ENCODE measurements at regions not wholly inside any gene's neighbourhood (a gene's known extent, or its start where the extent isn't known, plus 50 kb on each side); places are given as distances from the start of the nearest gene placed in this dataset.
A peak's percentile ranks its signal among the peaks of the same experiment; 100 is the strongest.
"Not testable (repeated sequence)": the region's sequence is repeated elsewhere in the genome, so short reads cannot be mapped to it uniquely, and the experiment has no call there.

DNA sequence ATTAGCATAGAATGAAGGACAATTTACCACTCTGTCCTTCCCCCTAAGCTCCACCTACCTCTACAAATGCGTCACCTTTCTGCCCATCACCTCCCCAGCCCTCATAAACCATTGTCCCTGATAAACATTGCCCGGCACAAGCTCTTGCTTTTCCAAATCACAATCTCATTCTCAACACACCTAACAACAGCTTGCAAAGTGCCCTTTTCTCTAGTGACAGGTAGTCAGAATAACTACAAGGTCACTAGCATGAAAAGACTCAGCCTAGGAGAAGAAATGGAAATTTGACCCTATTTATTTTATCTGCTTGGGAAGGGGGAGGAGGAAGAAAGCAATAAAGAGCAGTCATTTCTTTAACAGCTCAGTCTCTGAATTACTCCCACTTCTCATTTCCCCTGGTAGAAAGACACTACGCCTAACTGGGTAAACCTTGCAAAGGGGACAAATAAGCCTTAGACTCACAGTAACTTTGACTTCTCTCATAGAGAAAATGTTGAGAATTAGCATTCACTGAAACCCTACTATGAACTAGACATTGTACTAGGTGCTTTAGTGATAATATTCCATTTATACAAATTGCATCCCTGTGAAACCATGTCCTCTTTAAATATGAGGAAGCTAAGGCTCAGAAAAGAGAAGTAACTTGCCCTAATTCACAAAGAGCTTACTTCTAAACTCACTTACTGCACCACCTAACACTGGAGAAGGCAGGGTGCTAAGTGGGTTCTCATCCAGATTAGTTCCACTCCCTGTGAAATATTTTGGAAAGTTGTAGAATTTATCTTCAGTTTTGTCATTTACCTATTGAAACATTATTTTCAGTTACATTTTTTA is 116.2 kb upstream of the FNDC3A start:
- CTCF ChIA-PET, result no interaction called here
- Mint-ChIP-seq H3K4me1 (peaks cover 14% of the 10 kb centered on the region), H3K4me3 (no peak overlapping the region), H3K27ac (no peak overlapping the region), H3K9me3 (ENCODE audit: low read depth) (peaks cover 2% of the 10 kb centered on the region), H3K27me3 (no peaks in the 10 kb centered on the region), H3K36me3 (peaks cover 4% of the 10 kb centered on the region)
- no peak for ATAC-seq
- DNase-seq, result no peak

DNA sequence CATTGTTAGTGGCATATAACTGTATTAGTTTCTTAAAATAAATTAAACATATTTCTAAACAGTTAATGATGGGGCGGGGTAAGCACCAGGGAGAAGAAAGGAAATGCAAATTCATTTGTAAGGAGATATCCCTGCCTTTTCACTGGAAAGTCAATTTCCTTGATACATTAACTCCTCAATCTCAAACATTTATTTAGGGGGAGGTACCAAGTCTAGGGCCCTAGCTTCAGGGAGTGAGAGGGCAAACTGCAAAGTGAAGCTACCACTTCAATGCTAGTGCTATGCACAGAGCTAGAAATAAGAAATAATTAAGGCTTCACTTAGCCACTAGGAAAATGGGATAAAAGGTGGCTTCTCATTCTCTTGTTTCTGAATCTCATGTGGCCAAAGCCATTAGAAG is 115.3 kb upstream of the FNDC3A start:
- no peak overlapping the region for H3K27ac Mint-ChIP-seq
- peaks cover 14% of the 10 kb centered on the region for H3K4me1 Mint-ChIP-seq
- no peak overlapping the region for H3K4me3 Mint-ChIP-seq
- H3K9me3 Mint-ChIP-seq (ENCODE audit: low read depth), result peaks cover 2% of the 10 kb centered on the region
- DNase-seq (no peak), ATAC-seq (no peak)
- CTCF ChIA-PET, result no interaction called here
- H3K27me3 Mint-ChIP-seq, result no peaks in the 10 kb centered on the region
- peaks cover 4% of the 10 kb centered on the region for H3K36me3 Mint-ChIP-seq

DNA sequence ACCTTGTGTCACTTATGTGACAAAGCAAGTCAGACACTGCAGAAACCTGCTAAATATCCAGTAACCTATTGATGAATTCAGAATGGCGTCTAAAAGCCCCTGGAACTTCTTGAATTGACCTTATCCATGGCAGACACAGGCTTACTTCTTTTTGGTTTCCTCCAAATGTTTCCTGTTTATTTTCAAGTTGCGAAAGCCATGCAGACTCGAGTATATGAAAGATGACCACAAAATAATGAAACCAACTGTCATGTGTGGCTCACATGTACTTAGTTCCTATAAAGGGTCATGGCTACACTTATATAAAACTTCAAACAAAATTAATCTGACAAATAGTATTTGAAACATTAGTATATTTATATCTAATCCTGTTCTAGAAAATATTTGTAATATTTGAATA is 113.1 kb upstream of the FNDC3A start:
- CTCF ChIA-PET, result no interaction called here
- Mint-ChIP-seq H3K27ac (no peak overlapping the region), H3K4me1 (peaks cover 14% of the 10 kb centered on the region)

DNA sequence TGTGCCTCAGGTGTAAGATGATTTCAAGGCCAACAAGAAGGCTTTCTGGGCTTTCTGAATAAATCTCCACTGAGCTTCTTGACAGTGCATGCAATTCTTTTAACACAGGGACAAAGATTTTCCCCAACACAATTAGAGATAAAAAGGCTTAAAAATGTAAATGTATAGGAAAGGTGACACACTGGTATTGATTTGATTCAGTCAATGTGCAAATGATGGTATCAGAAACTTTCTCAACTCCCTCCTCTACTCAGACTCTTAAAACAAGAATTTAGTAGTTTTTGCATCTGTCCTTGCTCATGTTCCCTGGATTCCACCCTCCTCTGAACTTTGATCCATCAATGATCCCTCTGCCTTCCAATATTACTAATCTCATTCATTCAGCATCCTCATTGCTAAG is 111.6 kb upstream of the FNDC3A start:
- Mint-ChIP-seq H3K9me3 (ENCODE audit: low read depth) (no peaks in the 10 kb centered on the region), H3K27me3 (no peaks in the 10 kb centered on the region), H3K27ac (no peak overlapping the region), H3K36me3 (peaks cover 4% of the 10 kb centered on the region), H3K4me3 (no peak overlapping the region), H3K4me1 (peaks cover 4% of the 10 kb centered on the region)
- CTCF ChIA-PET, result no interaction called here
- ATAC-seq (no peak), DNase-seq (no peak)

More for the DNA sequence above, 113.1 kb upstream of the FNDC3A start:
- H3K36me3 Mint-ChIP-seq, result peaks cover 4% of the 10 kb centered on the region
- H3K4me3 Mint-ChIP-seq, result no peak overlapping the region
- H3K9me3 Mint-ChIP-seq (ENCODE audit: low read depth), result no peaks in the 10 kb centered on the region
- no peak for DNase-seq
- ATAC-seq, result no peak
- H3K27me3 Mint-ChIP-seq, result no peaks in the 10 kb centered on the region

DNA sequence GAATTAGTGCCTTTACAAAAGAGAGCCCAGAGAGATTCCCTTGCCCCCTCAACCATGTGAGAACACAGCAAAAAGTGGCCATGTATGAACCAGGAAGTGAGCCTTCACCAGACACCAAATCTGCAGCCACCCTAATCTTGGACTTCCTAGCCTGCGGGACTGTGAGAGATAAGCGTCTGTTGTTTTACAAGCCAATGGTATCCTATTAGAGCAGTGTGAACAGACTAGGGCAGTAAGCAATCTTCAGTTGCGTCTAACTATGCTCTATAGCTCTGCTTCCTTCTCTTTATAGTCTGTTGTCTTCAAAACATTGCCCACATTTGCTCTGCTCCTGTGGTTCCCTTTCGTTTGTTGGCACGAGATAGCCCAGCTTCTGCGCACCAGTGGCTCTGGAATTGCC is 109.5 kb upstream of the FNDC3A start:
- ATAC-seq (no peak), DNase-seq (no peak)
- Mint-ChIP-seq H3K27ac (no peak overlapping the region), H3K9me3 (ENCODE audit: low read depth) (no peaks in the 10 kb centered on the region), H3K4me3 (no peak overlapping the region), H3K4me1 (no peaks in the 10 kb centered on the region), H3K27me3 (no peaks in the 10 kb centered on the region), H3K36me3 (peaks cover 3% of the 10 kb centered on the region)
- CTCF ChIA-PET, result no interaction called here

DNA sequence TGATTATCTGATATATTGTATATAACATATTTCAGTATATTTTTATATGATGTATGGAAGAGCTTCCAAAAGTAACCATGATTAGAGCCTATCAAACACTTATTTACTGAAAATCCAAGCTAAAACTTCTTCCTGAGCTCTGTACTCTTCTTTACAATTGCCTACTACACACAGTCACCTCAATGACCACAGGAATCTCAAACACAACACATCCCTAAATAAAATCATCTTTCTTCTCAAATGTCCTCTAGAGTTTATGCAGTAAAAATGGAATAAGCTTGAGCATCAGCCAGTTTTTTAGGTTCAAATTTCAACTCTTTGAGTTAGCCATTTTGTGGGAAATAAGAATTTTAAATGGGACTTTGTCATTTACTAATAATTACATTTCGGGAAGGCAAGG is 102.6 kb upstream of the FNDC3A start:
- Mint-ChIP-seq H3K27me3 (peaks cover 11% of the 10 kb centered on the region), H3K4me1 (no peaks in the 10 kb centered on the region), H3K36me3 (no peaks in the 10 kb centered on the region), H3K27ac (no peak overlapping the region), H3K4me3 (no peak overlapping the region), H3K9me3 (ENCODE audit: low read depth) (no peaks in the 10 kb centered on the region)
- CTCF ChIA-PET, result interaction anchor here (1.0 to 1.3 kb wide), 2 partner anchors 10 to 19 kb away, joined by 3 read pairs; no protein-coding TSS in a partner anchor
- ATAC-seq, result no peak
- DNase-seq, result no peak

DNA sequence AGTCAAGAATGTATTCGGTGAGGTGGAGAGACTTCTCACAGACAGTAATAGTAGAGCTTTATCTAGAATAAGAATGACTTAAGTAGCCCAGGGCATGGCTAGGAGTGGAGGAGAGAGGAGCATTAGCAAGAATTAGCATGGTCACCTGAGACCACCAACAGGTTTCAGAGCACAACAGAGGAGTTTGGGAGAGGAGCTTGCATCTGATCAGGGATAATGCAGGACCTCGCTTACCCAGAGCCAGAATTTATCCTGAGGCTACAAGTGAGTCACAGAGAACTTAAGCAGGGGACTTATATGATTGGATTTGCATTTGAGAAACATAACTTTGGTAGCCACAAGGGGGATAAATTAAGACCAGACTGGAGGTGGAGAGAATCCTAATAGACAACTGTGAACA is 102.1 kb upstream of the FNDC3A start:
- no peak overlapping the region for H3K27ac Mint-ChIP-seq

DNA sequence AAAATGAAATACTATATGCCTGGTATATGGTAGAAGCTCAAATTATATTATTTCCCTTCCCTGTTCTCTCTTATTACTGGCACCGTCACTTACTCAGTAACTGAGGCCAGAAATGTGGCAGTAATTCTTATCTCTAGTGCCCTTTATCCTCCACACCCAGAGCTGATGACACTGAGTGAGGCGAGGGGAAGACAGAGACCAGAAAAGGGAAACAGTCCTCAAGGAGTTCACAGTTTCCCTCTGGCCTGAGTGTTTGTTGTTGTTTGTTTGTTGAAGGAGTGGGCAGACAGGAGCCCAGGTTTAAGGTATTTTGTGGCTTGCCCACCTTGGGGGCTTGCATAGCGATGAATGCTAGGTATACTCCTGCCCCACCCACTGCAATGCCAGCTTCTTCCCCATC is 101.5 kb upstream of the FNDC3A start:
- DNase-seq (no peak), ATAC-seq (no peak)
- peaks cover 3% of the 10 kb centered on the region for H3K4me1 Mint-ChIP-seq
- peaks cover 11% of the 10 kb centered on the region for H3K27me3 Mint-ChIP-seq
- no peak overlapping the region for H3K4me3 Mint-ChIP-seq
- CTCF ChIA-PET, result interaction anchor here (0.9 to 1.0 kb wide), 2 partner anchors 8 to 13 kb away, joined by 3 to 4 read pairs; no protein-coding TSS in a partner anchor
- H3K9me3 Mint-ChIP-seq (ENCODE audit: low read depth), result no peaks in the 10 kb centered on the region
- no peaks in the 10 kb centered on the region for H3K36me3 Mint-ChIP-seq
- H3K27ac Mint-ChIP-seq, result no peak overlapping the region

More for the DNA sequence above, 102.1 kb upstream of the FNDC3A start:
- H3K36me3 Mint-ChIP-seq, result no peaks in the 10 kb centered on the region
- no peak for ATAC-seq
- CTCF ChIA-PET, result interaction anchor here (0.9 to 1.3 kb wide), 3 partner anchors 9 to 20 kb away, joined by 3 to 4 read pairs (median 3); no protein-coding TSS in a partner anchor
- H3K4me1 Mint-ChIP-seq, result no peaks in the 10 kb centered on the region
- no peaks in the 10 kb centered on the region for H3K9me3 Mint-ChIP-seq (ENCODE audit: low read depth)
- H3K4me3 Mint-ChIP-seq, result no peak overlapping the region
- H3K27me3 Mint-ChIP-seq, result peaks cover 11% of the 10 kb centered on the region
- DNase-seq, result no peak

DNA sequence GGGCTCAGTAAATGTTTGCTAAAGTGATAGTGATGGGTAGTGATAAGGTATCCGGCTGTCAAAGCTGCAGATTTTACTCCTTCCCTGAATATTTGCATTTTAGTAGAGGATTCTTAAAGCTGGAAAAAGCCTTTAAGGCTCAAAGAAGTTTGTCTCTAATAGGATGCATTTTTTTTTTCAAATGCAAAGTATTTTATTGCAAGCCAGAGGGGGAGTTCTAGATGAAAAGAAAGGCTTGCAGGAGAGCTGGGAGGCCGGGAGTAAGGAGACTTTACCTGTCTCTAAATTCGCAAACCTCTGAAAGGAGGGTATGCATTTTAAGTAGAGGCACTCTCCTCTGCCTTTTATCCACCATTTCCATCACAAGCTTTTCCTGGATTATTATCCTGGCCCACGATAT is 100.7 kb upstream of the FNDC3A start:
- ATAC-seq, result no peak
- no peak overlapping the region for H3K4me3 Mint-ChIP-seq
- DNase-seq, result no peak
- CTCF ChIA-PET, result no interaction called here
- H3K27ac Mint-ChIP-seq, result no peak overlapping the region
- no peaks in the 10 kb centered on the region for H3K9me3 Mint-ChIP-seq (ENCODE audit: low read depth)
- no peaks in the 10 kb centered on the region for H3K36me3 Mint-ChIP-seq
- peaks cover 12% of the 10 kb centered on the region for H3K4me1 Mint-ChIP-seq
- peaks cover 11% of the 10 kb centered on the region for H3K27me3 Mint-ChIP-seq

DNA sequence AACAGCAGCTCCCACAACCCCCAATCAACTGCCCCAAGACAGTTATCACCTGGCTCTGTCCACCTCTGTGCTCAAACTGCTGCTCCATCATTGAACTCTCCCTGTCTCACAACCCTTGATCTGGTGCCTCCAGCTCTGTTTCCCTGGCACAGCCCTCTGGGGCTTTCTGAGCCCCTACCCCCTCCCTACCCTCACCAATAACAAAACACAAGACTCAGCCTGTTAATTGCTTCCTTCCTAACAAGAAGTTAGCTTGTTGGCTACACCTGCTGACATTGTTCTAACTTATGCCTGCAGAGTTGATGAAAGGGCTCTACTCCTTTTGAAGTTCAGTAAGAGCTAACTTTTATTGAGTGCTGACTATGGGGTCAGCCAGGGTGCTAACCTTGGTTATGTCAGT is 99.4 kb upstream of the FNDC3A start:
- peaks cover 2% of the 10 kb centered on the region for H3K36me3 Mint-ChIP-seq
- H3K27ac Mint-ChIP-seq, result no peak overlapping the region
- CTCF ChIA-PET, result interaction anchor here (0.6 kb wide), 1 partner anchor 295 kb away, joined by 3 read pairs; no protein-coding TSS in a partner anchor
- H3K9me3 Mint-ChIP-seq (ENCODE audit: low read depth), result no peaks in the 10 kb centered on the region
- DNase-seq (no peak), ATAC-seq (no peak)
- peaks cover 24% of the 10 kb centered on the region for H3K4me1 Mint-ChIP-seq
- H3K4me3 Mint-ChIP-seq, result no peak overlapping the region
- peaks cover 11% of the 10 kb centered on the region for H3K27me3 Mint-ChIP-seq

DNA sequence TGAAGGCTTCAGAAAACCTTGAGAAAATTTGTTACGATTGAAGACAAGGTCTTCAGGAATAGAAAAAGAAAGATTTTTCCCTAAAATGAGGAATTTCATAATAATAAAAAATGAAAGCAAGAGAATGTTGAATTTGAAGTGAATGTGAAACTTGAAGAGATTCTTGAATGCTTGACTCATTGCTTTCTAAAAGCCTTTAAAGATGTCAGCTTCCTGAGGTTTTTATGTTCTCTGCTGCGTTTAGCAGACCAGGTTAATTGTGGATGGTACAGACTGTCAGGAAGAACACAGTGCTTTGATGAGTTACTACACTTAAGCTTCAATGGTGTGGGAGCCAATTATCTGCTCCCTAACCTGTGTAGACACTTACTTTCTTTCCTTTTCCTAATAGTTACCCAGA is 96.3 kb upstream of the FNDC3A start:
- peaks cover 5% of the 10 kb centered on the region for H3K27me3 Mint-ChIP-seq
- CTCF ChIA-PET, result interaction anchor here (0.7 kb wide), 2 partner anchors 270 to 841 kb away, joined by 3 to 4 read pairs; no protein-coding TSS in a partner anchor
- H3K27ac Mint-ChIP-seq, result peak overlapping the region; percentile 71
- peak overlapping the region; percentile 34 for H3K4me3 Mint-ChIP-seq
- peaks cover 16% of the 10 kb centered on the region for H3K36me3 Mint-ChIP-seq
- peak; percentile 45 for ATAC-seq
- no peaks in the 10 kb centered on the region for H3K9me3 Mint-ChIP-seq (ENCODE audit: low read depth)
- no peak for DNase-seq
- peaks cover 48% of the 10 kb centered on the region for H3K4me1 Mint-ChIP-seq

DNA sequence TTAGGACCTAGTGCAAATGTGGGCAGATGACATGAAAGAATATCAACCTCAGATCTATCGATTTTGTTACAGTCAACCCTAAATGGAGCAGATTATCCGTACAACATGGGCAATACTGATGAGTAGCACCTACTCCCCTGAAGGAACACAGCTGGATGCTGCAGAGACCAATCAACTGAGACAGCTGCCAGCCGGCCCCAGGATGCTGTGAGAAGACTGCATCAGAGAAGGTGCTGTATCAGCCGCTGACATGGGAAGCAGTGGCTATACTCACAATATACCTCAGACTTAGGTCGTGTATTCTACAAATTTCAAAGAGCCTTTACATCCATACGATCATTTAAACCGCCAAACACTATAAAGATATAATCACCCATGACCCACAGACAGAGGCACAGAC is 95.9 kb upstream of the FNDC3A start:
- peaks cover 16% of the 10 kb centered on the region for H3K36me3 Mint-ChIP-seq
- no peak overlapping the region for H3K4me3 Mint-ChIP-seq
- peaks cover 52% of the 10 kb centered on the region for H3K4me1 Mint-ChIP-seq
- H3K27ac Mint-ChIP-seq, result peak overlapping the region; percentile 60
- H3K9me3 Mint-ChIP-seq (ENCODE audit: low read depth), result no peaks in the 10 kb centered on the region
- ATAC-seq (no peak), DNase-seq (no peak)
- CTCF ChIA-PET, result no interaction called here
- peaks cover 5% of the 10 kb centered on the region for H3K27me3 Mint-ChIP-seq

DNA sequence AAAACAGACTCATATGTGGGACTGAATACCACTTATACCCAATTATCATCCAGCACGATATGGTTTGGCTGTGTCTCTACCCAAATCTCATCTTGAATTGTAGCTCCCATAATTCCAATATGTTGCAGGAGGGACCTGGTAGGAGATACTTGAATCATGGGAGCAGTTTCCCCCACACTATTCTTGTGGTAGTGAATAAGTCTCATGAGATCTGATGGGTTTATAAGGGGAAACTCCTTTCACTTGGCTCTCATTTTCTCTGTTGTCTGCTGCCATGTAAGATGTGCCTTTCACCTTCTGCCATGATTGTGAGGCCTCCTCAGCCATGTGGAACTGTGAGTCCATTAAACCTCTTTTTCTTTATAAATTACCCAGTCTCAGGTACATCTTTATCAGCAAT is 91.9 kb upstream of the FNDC3A start:
- H3K9me3 Mint-ChIP-seq (ENCODE audit: low read depth); H3K4me3 Mint-ChIP-seq; DNase-seq; ATAC-seq; H3K27me3 Mint-ChIP-seq: not testable (repeated sequence)
- H3K27ac Mint-ChIP-seq, result peak overlapping the region; percentile 94
- H3K36me3 Mint-ChIP-seq, result peaks cover 23% of the 10 kb centered on the region
- peaks cover 66% of the 10 kb centered on the region for H3K4me1 Mint-ChIP-seq
- CTCF ChIA-PET, result interaction anchor here (1.2 to 2.3 kb wide), 2 partner anchors 27 to 92 kb away, joined by 3 to 7 read pairs; partner anchors contain the start of gene FNDC3A

DNA sequence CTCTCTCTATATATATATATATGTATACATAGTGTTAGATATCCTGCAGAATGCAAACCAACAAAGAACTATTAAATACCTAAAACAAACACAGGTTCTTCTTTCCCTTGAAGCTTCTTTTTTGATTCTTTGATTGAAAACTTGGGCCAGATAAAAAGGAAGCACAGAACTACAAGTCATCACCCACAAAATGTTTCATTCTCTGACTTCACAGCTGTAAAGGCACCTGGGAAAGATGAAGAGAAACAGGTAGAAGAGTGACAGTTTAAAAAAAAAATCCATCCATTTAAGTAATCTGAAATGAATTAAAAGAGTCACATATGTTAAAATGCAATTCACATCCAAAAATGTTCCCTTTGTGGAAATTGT is 90.7 kb upstream of the FNDC3A start:
- H3K27me3 Mint-ChIP-seq, result no peaks in the 10 kb centered on the region
- no peak overlapping the region for H3K4me3 Mint-ChIP-seq
- no peak for ATAC-seq
- peaks cover 2% of the 10 kb centered on the region for H3K9me3 Mint-ChIP-seq (ENCODE audit: low read depth)
- H3K27ac Mint-ChIP-seq, result peak overlapping the region; percentile 94
- H3K4me1 Mint-ChIP-seq, result peaks cover 56% of the 10 kb centered on the region
- no peak for DNase-seq
- CTCF ChIA-PET, result interaction anchor here (1.2 to 2.3 kb wide), 2 partner anchors 26 to 91 kb away, joined by 3 to 7 read pairs; partner anchors contain the start of gene FNDC3A
- H3K36me3 Mint-ChIP-seq, result peaks cover 23% of the 10 kb centered on the region

Measured in activated CD8-positive, alpha-beta memory T cell treated with anti-CD3 and anti-CD28 coated beads, Interleukin-2, amount 10 ng/mL, durations not matched to agents 7 days and 5 days (primary cell).